ENCODE measurements at regions not wholly inside any gene's neighbourhood (a gene's known extent, or its start where the extent isn't known, plus 50 kb on each side); places are given as distances from the start of the nearest gene placed in this dataset.

DNA sequence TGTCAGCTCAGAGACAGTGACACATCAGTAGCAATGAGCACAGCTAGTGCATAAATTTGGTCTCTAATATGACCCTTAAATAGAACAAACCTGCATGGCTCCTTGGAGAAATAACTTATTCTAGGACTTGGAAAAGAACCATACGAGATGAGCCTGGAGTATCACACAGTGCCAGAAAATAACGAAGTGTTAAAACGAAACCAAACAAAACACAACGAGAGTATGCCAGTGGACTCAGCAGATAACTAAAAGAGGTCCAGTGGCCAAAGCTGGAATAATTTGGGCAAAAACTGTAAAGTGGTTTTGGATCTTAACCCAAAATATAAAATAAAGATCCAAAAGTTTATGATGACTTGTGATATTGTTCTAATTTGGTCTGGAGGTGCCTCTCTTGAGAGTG is 1599.0 kb upstream of the LRRTM1 start:
- no peak for ATAC-seq

GRCh38 chr2:81901017-81901416 is 1596.5 kb upstream of the LRRTM1 start:
- no peaks in the 10 kb centered on the region for H3K4me1 ChIP-seq
- ChIA-PET CTCF (interaction anchor here (0.7 kb wide), 1 partner anchor 636 kb away, joined by 3 read pairs; no protein-coding TSS in a partner anchor), POLR2A (no interaction called here)
- no peak overlapping the region for H3K4me3 ChIP-seq
- H3K9me3 ChIP-seq, result peaks cover 7% of the 10 kb centered on the region; the same call in 1 of the 3 replicates
- no peak overlapping the region for H3K4me2 ChIP-seq
- H3K27ac ChIP-seq, result no peak overlapping the region
- TF ChIP-seq TFCP2L1 (CRISPR knock-in tag; IDR thresholded peaks at IDR 0.05), result no peak
- TF ChIP-seq CBX2 (IDR thresholded peaks at IDR 0.05; ENCODE audit: borderline replicate concordance, low read depth), result no peak
- no peak for TF ChIP-seq CEBPB (IDR thresholded peaks at IDR 0.05)
- no peak for TF ChIP-seq BCL3 (IDR thresholded peaks at IDR 0.05)
- no peak for TF ChIP-seq ZC3H11A (IDR thresholded peaks at IDR 0.05)
- TF ChIP-seq, protein P1, sequence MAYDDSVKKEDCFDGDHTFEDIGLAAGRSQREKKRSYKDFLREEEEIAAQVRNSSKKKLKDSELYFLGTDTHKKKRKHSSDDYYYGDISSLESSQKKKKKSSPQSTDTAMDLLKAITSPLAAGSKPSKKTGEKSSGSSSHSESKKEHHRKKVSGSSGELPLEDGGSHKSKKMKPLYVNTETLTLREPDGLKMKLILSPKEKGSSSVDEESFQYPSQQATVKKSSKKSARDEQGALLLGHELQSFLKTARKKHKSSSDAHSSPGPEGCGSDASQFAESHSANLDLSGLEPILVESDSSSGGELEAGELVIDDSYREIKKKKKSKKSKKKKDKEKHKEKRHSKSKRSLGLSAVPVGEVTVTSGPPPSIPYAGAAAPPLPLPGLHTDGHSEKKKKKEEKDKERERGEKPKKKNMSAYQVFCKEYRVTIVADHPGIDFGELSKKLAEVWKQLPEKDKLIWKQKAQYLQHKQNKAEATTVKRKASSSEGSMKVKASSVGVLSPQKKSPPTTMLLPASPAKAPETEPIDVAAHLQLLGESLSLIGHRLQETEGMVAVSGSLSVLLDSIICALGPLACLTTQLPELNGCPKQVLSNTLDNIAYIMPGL (CRISPR knock-in tag; IDR thresholded peaks at IDR 0.05; ENCODE audit: borderline replicate concordance), result no peak
- TF ChIP-seq FOSL2 (IDR thresholded peaks at IDR 0.05), result no peak
- no peak for TF ChIP-seq FOSL2 (CRISPR knock-in tag; IDR thresholded peaks at IDR 0.05)
- TF ChIP-seq HOXB13 (CRISPR knock-in tag; IDR thresholded peaks at IDR 0.05; ENCODE audit: low read depth), result no peak
- TF ChIP-seq NPAS2 (CRISPR knock-in tag; IDR thresholded peaks at IDR 0.05; ENCODE audit: borderline replicate concordance), result no peak
- TF ChIP-seq HOXA7 (CRISPR knock-in tag; IDR thresholded peaks at IDR 0.05), result no peak
- no peak for TF ChIP-seq RARB (CRISPR knock-in tag; IDR thresholded peaks at IDR 0.05)
- TF ChIP-seq FOXS1 (CRISPR knock-in tag; IDR thresholded peaks at IDR 0.05), result no peak
- no peak for TF ChIP-seq ESRRA (IDR thresholded peaks at IDR 0.05; ENCODE audit: borderline replicate concordance, low read length)
- TF ChIP-seq PHF8 (IDR thresholded peaks at IDR 0.05; ENCODE audit: borderline replicate concordance, low read depth), result no peak
- no peak for TF ChIP-seq RFX5 (IDR thresholded peaks at IDR 0.05)
- no peak for TF ChIP-seq RNF2 (IDR thresholded peaks at IDR 0.05; ENCODE audit: borderline replicate concordance, low read depth)
- no peak for TF ChIP-seq POLR2A (IDR thresholded peaks at IDR 0.05; ENCODE audit: low read length)
- 6% methylated on average over 3 of the region's 3 CpGs for WGBS (ENCODE audit: missing lambda C conversion rate)
- DNase-seq (ENCODE audit: low read depth in 1 of 2, low spot score in 1 of 2) (no peak), ATAC-seq (no peak), FAIRE-seq (no peak)

More for the DNA sequence above, 1599.0 kb upstream of the LRRTM1 start:
- H3K9me3 ChIP-seq, result peaks cover 4% of the 10 kb centered on the region; the same call in 2 of the 3 replicates
- ChIA-PET CTCF (interaction anchor here (1.7 kb wide), 1 partner anchor 28 kb away, joined by 3 read pairs; no protein-coding TSS in a partner anchor), POLR2A (no interaction called here)
- H3K4me1 ChIP-seq, result no peaks in the 10 kb centered on the region
- TF ChIP-seq HDAC2 (IDR thresholded peaks at IDR 0.05) (no peak), HOXB13 (CRISPR knock-in tag; IDR thresholded peaks at IDR 0.05; ENCODE audit: low read depth) (no peak), RFX5 (IDR thresholded peaks at IDR 0.05) (no peak), RCOR1 (IDR thresholded peaks at IDR 0.05; ENCODE audit: low read depth, low read length) (no peak), POLR2AphosphoS2 (conservative IDR thresholded peaks at IDR 0.05; ENCODE audit: low read length) (no peak), HEYL (CRISPR knock-in tag; IDR thresholded peaks at IDR 0.05) (no peak), JUNB (IDR thresholded peaks at IDR 0.05) (no peak), TP53 (CRISPR knock-in tag; IDR thresholded peaks at IDR 0.05) (no peak), FOXS1 (CRISPR knock-in tag; IDR thresholded peaks at IDR 0.05) (no peak), RAD21 (conservative IDR thresholded peaks at IDR 0.05 in 1 of 2, IDR thresholded peaks at IDR 0.05 in 1 of 2) (no peak), ESRRA (IDR thresholded peaks at IDR 0.05; ENCODE audit: borderline replicate concordance, low read length) (no peak), SREBF2 (IDR thresholded peaks at IDR 0.05) (no peak), HOXB5 (CRISPR knock-in tag; IDR thresholded peaks at IDR 0.05) (no peak), MYC (IDR thresholded peaks at IDR 0.05; ENCODE audit: borderline replicate concordance, low read length) (no peak), JUN (IDR thresholded peaks at IDR 0.05) (no peak), CHD4 (IDR thresholded peaks at IDR 0.05; ENCODE audit: borderline replicate concordance) (no peak), MAX (IDR thresholded peaks at IDR 0.05) (no peak), MAZ (IDR thresholded peaks at IDR 0.05; ENCODE audit: borderline replicate concordance, low read depth, low read length) (no peak)
- TF ChIP-seq, protein P2, sequence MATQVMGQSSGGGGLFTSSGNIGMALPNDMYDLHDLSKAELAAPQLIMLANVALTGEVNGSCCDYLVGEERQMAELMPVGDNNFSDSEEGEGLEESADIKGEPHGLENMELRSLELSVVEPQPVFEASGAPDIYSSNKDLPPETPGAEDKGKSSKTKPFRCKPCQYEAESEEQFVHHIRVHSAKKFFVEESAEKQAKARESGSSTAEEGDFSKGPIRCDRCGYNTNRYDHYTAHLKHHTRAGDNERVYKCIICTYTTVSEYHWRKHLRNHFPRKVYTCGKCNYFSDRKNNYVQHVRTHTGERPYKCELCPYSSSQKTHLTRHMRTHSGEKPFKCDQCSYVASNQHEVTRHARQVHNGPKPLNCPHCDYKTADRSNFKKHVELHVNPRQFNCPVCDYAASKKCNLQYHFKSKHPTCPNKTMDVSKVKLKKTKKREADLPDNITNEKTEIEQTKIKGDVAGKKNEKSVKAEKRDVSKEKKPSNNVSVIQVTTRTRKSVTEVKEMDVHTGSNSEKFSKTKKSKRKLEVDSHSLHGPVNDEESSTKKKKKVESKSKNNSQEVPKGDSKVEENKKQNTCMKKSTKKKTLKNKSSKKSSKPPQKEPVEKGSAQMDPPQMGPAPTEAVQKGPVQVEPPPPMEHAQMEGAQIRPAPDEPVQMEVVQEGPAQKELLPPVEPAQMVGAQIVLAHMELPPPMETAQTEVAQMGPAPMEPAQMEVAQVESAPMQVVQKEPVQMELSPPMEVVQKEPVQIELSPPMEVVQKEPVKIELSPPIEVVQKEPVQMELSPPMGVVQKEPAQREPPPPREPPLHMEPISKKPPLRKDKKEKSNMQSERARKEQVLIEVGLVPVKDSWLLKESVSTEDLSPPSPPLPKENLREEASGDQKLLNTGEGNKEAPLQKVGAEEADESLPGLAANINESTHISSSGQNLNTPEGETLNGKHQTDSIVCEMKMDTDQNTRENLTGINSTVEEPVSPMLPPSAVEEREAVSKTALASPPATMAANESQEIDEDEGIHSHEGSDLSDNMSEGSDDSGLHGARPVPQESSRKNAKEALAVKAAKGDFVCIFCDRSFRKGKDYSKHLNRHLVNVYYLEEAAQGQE (IDR thresholded peaks at IDR 0.05), result no peak
- TF ChIP-seq, protein P3, sequence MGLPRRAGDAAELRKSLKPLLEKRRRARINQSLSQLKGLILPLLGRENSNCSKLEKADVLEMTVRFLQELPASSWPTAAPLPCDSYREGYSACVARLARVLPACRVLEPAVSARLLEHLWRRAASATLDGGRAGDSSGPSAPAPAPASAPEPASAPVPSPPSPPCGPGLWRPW (IDR thresholded peaks at IDR 0.05), result no peak
- H3K4me3 ChIP-seq, result no peak overlapping the region
- no peak overlapping the region for H3K4me2 ChIP-seq
- DNase-seq (ENCODE audit: low read depth in 1 of 2, low spot score in 1 of 2), result no peak
- no peak for FAIRE-seq
- 3% methylated on average over 4 of the region's 4 CpGs for WGBS (ENCODE audit: missing lambda C conversion rate)
- no peak overlapping the region for H3K27ac ChIP-seq
